ENCODE measurements at regions not wholly inside any gene's neighbourhood (a gene's known extent, or its start where the extent isn't known, plus 50 kb on each side); places are given as distances from the start of the nearest gene placed in this dataset.

GRCh38 chr14:25252793-25253192, 202.8 kb upstream of the STXBP6 start:
- TF ChIP-seq CTCF (IDR thresholded peaks at IDR 0.05) (no peak), RAD21 (conservative IDR thresholded peaks at IDR 0.05 in 1 of 2, IDR thresholded peaks at IDR 0.05 in 1 of 2) (no peak), BHLHE40 (IDR thresholded peaks at IDR 0.05; ENCODE audit: low read depth, low read length) (no peak), ZFP36 (IDR thresholded peaks at IDR 0.05; ENCODE audit: borderline replicate concordance, partially characterized antibody) (no peak), POLR2A (IDR thresholded peaks at IDR 0.05; ENCODE audit: low read length) (no peak), EP300 (IDR thresholded peaks at IDR 0.05) (no peak), REST (IDR thresholded peaks at IDR 0.05) (no peak), MAFK (IDR thresholded peaks at IDR 0.05; ENCODE audit: partially characterized antibody) (no peak), FOSL2 (IDR thresholded peaks at IDR 0.05) (no peak), FOSL2 (CRISPR knock-in tag; IDR thresholded peaks at IDR 0.05) (no peak), RFX5 (IDR thresholded peaks at IDR 0.05) (no peak), MYC (IDR thresholded peaks at IDR 0.05; ENCODE audit: borderline replicate concordance, low read length) (no peak), CEBPB (IDR thresholded peaks at IDR 0.05) (no peak), NFE2L2 (conservative IDR thresholded peaks at IDR 0.05; ENCODE audit: low read length) (no peak), MAX (IDR thresholded peaks at IDR 0.05) (no peak)
